NCI-H1694 (cell line): ENCODE measurements at regions not wholly inside any gene's neighbourhood (a gene's known extent, or its start where the extent isn't known, plus 50 kb on each side); places are given as distances from the start of the nearest gene placed in this dataset.
"Not testable (repeated sequence)": the region's sequence is repeated elsewhere in the genome, so short reads cannot be mapped to it uniquely, and the experiment has no call there.

ENCODE experiments used
- DNase-seq: peaks from one replicate; lab custom pipeline; 2025; lab: John Stamatoyannopoulos, UW

- no peak for DNase-seq
Measured at GRCh38 chr11:112650527-112650926, 310.7 kb upstream of the NCAM1 start.

DNA sequence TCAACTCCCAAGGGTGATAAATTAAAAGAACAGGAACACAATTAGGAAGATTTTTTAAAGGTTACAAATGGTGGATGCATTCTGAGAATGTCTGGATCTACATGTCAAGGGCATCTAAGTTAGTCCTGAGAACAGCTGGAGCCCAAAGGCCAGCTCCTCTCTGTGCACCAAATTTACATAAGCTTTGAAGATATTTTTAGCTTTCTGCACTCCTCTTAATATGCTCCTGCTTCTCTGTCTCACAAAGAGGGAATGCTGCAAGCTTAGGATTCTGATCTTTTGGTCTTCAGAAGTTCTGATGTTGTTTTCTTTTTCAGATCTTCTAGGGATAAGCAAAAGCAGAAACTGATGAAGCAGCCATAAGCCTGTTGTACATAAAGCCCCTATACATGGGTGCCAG, 309.8 kb upstream of the NCAM1 start:
- no peak for DNase-seq

DNA sequence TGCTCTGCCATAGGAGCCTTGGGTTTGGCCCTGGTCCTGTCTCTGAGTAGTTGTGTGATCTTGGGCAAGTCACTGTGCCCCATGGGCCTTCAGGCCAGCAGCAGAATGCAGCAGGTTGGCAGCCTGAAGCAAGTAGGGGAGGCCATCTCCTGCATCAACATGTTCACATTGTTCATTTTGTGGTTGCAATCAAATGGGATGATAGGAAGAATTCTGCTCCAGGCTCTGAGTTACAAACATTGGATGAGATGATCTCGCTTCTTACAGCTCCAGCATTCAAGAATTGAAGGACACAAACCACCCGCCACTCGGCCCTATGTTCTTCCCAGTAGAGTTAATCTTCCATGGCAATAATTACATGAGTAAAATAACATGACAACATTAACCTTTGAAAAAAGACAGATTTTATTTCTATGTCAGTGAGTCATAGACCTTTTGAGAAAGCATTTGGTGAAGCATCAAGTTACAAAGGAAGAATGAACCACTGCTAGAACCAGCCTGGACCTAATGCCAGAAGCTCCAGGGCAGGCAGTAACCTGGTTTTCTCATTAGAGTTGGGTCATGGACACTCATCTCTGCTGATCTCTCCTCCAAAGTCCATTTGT, 308.3 kb upstream of the NCAM1 start:
- DNase-seq, result no peak

- DNase-seq, result no peak
Measured at GRCh38 chr11:112655371-112655770, 305.8 kb upstream of the NCAM1 start.

DNA sequence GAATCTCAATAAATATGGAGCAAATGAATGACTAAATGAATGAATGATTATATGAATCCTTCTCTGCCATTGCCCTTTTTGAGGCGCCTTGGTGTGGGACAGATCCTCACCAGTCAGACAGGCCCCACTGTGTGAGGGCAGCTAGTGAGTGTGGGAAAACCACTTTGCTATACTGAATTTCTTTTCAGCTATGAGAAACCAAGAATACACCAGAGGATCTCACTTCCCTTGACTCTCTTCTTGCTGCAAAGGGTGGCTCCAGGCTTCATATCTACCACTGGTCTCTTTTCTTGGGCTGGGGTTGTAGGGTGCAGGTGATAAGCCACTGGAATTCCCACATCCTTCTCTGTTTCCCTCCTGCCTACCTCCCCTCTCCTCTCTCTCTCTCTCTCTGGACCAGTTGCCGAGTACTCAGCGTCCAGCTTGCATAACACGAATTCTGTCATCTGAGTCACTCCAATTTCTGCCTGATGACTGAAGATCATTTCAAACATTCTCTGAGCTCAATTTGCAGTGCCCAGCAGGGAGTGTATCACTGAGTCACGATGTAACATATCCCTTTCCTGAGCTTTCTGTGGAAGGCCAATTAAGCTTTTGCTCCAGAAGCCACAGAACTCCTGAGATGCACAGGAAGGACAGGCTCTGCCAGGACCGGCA, 304.3 kb upstream of the NCAM1 start:
- DNase-seq, result no peak

GRCh38 chr11:112658431-112658878, 302.8 kb upstream of the NCAM1 start:
- DNase-seq, result no peak

GRCh38 chr11:112661146-112661545, 300.1 kb upstream of the NCAM1 start:
- DNase-seq, result no peak

DNA sequence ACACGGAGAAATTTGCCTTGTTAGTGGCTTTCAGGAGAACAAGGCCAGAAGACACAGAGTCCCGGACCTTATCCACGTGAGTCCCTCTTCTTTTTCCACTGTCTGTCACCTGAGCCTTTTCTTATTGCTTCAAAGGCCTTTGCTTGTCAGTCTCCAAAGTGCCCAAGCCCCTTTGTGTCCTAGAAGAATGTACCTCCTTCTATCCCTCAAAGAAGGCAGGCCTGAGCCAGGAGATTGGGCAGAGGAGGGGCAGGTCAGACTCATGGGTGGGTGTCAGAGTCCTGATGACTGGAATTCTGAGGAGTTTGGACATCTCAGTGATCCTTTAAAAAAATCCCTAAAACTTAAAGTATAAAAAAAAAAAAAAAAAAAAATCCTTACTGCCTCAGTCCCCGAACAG, 299.6 kb upstream of the NCAM1 start:
- DNase-seq, result no peak

GRCh38 chr11:112662554-112662953, 298.7 kb upstream of the NCAM1 start:
- no peak for DNase-seq

GRCh38 chr11:112663947-112664634, 297.1 kb upstream of the NCAM1 start:
- DNase-seq, result no peak

GRCh38 chr11:112665291-112665690, 295.9 kb upstream of the NCAM1 start:
- no peak for DNase-seq

GRCh38 chr11:112666253-112666652, 295.0 kb upstream of the NCAM1 start:
- DNase-seq, result no peak

- no peak for DNase-seq
Measured at GRCh38 chr11:112670806-112671570, 290.2 kb upstream of the NCAM1 start.

DNA sequence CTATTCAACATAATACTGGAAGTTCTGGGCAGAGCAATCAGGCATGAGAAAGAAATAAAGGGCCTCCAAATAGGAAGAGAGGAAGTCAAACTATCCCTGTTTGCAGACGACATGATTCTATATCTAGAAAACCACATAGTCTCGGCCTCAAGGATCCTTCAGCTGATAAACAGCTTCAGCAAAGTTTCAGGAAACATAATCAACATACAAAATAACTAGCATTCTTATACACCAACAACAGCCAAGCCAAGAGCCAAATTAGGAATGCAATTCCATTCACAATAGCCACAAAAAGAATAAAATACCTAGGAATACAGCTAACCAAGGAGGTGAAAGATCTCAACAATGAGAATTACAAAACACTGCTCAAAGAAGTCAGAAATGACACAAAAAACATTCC, 287.8 kb upstream of the NCAM1 start:
- not testable (repeated sequence) for DNase-seq

- no peak for DNase-seq
Measured at GRCh38 chr11:112685111-112685510, 276.1 kb upstream of the NCAM1 start.

DNA sequence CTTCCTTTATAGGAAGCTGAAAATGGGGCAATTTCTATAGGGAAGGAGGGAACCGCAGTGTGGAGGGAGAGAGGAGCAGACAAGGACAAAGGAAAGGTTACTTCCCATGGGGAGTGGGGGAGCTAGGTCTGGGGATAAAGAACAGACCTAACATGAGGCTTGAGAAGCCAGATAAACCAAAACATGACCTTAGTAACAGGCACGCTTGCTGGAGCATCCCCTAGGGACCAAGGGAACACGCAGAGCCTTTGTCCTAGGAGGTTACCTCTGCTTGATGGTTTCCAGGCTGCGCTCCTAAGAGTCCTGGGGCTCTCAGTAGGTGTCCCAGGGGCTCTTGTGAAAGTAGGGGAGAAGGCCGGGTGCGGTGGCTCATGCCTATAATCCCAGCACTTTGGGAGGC, 271.4 kb upstream of the NCAM1 start:
- DNase-seq, result no peak

GRCh38 chr11:112693781-112694180, 267.4 kb upstream of the NCAM1 start:
- no peak for DNase-seq

DNA sequence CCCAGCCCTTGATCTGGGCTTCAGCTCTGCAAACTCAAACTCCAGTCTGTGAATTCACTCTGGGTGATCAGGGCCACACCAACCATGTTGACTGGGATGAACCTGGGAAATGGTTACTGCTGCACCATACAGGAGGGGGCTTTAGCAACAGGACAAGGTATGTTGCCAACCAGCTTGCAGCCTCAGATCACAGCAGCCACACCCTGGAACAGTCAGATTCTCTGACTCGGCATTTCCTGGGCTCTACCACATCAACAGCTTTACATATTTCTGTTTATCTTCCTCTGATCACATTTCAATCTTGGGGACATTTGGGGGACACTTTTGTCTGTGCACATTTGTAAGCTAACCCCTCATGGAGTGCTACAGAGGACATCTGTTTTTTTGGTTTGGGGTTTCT, 267.0 kb upstream of the NCAM1 start:
- DNase-seq, result no peak

- no peak for DNase-seq
Measured at GRCh38 chr11:112694813-112695212, 266.4 kb upstream of the NCAM1 start.

DNA sequence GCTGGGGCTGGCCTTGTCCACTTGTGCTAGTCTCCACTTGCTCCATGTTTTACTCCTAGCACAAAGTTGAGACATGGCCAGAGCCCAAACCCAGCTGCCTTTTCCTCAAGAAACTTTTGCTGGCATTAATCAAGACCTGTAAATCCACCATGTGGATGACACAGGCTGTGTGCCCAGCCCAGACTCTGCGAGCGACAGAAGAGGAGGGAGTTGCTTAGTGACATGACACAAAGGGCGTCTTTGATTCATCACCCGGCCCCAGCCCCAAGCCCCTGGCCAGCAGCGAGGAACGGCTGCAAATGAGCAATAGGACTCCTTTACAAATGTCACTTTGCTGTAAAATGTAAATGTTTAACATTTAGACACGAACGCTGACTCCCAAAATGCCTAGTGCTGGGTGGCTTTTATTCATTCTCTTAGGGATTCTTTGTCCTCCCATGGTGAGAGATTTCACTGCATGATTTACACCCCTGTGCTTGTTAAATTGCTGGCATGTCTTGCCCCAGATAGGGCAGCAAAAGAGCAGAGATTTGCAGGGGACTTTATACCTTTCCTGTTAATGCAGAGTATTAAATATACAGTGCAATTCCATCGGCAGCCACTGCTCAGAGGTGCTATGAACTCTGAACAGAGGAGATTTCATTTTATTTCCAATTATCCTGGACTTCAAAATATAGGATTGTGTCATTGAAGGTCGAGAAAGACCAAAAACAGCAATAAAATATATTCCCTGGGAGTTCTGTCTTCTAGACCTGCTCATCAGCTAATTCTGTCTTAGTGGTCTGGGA, 263.6 kb upstream of the NCAM1 start:
- no peak for DNase-seq

- no peak for DNase-seq
Measured at GRCh38 chr11:112705148-112705547, 256.1 kb upstream of the NCAM1 start.

- no peak for DNase-seq
Measured at GRCh38 chr11:112706863-112707262, 254.4 kb upstream of the NCAM1 start.
